HUES48 (cell line): ENCODE measurements at regions not wholly inside any gene's neighbourhood (a gene's known extent, or its start where the extent isn't known, plus 50 kb on each side); places are given as distances from the start of the nearest gene placed in this dataset.

Experiments used
- H3K27ac ChIP-seq: one replicate; pipeline ENCODE4 v1.7.0; 2013; ENCODE audit warnings: low read depth, low read length, inconsistent platforms
- H3K27me3 ChIP-seq: 2 replicates; pipeline ENCODE4 v1.6.1; 2013; ENCODE audit warnings: mild to moderate bottlenecking, low read length; ENCODE audit not compliant: control insufficient read depth, insufficient read depth
- H3K36me3 ChIP-seq: 2 replicates; pipeline ENCODE4 v1.6.1; 2013; ENCODE audit warnings: low read length; ENCODE audit not compliant: control insufficient read depth, insufficient read depth
- H3K4me1 ChIP-seq: 2 replicates; pipeline ENCODE4 v1.6.1; 2013; ENCODE audit warnings: mild to moderate bottlenecking, low read length; ENCODE audit not compliant: control insufficient read depth, insufficient read depth
- H3K4me3 ChIP-seq: 2 replicates; pipeline ENCODE4 v1.5.1; 2013; ENCODE audit warnings: mild to moderate bottlenecking, low read depth, low read length
- H3K9ac ChIP-seq: 2 replicates; pipeline ENCODE4 v1.6.1; 2013; ENCODE audit warnings: mild to moderate bottlenecking, low read depth, low read length, moderate library complexity
- H3K9me3 ChIP-seq: 2 replicates; pipeline ENCODE4 v1.6.1; 2013; ENCODE audit warnings: low read length; ENCODE audit not compliant: control insufficient read depth, insufficient read depth

DNA sequence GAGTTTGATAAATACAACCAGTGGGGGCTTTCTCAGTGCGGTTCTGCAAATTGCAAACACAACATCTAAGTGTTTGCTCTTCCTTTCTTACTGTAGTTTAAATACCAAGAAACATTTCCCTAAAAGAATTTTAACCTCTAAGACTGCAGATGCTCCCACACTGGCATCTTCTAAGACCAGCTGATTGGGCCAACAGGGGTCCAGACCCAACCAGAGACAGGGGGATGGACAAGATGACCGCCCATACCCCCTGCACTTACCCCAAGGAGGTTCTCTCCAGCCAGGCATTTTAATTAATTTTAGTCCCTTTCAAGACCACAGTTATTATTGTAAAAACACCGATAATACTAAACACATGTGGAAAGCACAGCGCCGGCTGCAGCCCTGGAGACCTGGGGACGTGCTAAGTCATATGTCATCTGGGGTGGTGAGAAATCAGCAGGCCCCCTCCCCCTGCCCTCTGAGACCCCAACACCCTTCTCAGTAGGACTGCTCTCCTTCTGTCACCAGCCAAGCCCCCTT lies 242.3 kb downstream of the SOX9 start:
- Histone ChIP-seq H3K4me3 (no peak overlapping the region), H3K9ac (no peak overlapping the region), H3K4me1 (no peaks in the 10 kb centered on the region), H3K36me3 (no peaks in the 10 kb centered on the region), H3K27ac (no peak overlapping the region), H3K9me3 (no peaks in the 10 kb centered on the region), H3K27me3 (no peaks in the 10 kb centered on the region)

DNA sequence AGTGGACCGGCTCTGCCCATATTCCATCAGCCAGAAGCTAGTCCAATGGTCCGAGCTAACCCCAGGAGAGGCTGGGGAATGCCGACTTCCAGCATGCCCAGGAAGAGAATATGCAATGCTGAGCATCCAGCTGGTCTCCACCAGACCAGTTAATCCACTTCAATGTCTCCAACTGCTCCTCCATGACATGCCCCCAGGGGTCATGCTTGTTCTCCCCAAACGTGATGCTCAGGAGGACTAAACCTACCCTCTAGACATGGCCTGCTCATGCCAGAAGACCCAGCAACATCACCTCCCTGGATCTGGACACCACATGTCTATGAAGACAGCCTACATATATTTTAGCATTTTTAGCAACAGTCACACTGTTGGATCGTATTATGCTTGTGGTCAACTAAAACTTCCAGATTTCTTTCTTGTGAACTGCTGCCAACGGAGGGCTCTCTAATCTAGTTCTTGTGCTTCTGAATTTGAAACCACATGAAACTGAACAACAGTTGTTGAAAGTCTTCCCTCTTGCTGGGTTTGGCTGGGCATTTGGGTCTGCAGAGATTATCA lies 245.1 kb downstream of the SOX9 start:
- no peak overlapping the region for H3K27ac ChIP-seq
- H3K36me3 ChIP-seq: no peaks in the 10 kb centered on the region
- no peaks in the 10 kb centered on the region for H3K9me3 ChIP-seq
- no peaks in the 10 kb centered on the region for H3K4me1 ChIP-seq
- no peak overlapping the region for H3K4me3 ChIP-seq
- no peaks in the 10 kb centered on the region for H3K27me3 ChIP-seq
- no peak overlapping the region for H3K9ac ChIP-seq

DNA sequence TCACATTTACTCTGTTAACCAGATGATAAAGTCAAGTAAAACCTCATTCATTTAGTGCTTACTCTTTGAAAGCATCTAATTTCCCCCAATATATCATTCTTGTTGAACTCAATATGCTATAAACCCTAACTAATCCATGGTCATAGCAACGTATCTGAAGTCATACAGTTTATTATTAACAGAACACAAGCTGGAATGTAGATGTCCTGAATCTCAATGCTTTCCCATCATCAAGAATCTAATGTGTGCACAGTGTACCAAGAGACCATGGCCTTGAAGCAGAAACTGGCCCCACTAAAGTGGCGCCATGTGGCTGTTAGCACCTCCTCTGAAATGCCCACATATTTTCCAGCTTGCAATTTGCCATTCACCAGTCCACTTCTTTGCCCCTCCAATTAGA lies 245.8 kb downstream of the SOX9 start:
- Histone ChIP-seq H3K9ac (no peak overlapping the region), H3K9me3 (no peaks in the 10 kb centered on the region), H3K4me1 (no peaks in the 10 kb centered on the region), H3K27me3 (no peaks in the 10 kb centered on the region), H3K27ac (no peak overlapping the region), H3K36me3 (no peaks in the 10 kb centered on the region), H3K4me3 (no peak overlapping the region)

DNA sequence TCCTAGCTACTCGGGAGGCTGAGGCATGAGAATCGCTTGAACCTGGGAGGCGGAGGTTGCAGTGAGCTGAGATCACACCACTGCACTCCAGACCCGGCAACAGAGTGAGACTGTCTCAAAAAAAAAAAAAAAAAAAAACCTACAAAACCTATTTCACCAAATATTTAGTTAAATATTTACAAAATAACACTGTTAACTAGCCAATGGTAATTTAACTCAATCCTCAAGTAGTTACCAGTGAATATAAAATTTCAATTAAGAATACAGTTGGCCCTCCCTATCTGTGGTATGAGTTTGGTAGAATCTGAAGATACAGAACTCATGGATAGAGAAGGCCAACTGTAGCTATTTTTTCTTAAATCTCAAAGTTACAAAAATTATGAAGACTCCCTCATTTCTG lies 247.4 kb downstream of the SOX9 start:
- H3K27me3 ChIP-seq: no peaks in the 10 kb centered on the region
- H3K36me3 ChIP-seq: no peaks in the 10 kb centered on the region
- H3K4me3 ChIP-seq: no peak overlapping the region

DNA sequence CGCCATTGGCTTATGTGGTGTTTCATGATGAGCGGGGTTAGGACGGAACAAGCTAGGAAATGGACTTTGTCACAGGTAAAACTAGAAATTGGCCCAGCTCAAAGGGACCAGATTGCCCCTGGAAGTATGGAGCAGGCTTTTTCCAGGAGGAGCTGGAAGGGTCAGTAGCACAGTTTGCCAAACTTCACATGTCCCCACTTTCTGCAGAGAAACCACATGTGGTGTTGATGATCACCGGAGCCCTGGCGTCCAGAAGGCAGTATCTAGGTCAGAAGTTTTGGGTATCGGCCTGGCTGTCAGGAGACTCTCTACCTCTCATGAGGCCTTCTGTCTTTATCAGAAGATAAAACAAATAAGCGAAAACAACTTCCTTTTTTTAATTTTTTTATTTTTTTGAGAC lies 248.5 kb downstream of the SOX9 start:
- H3K4me3 ChIP-seq: no peak overlapping the region
- H3K9me3 ChIP-seq: no peaks in the 10 kb centered on the region
- H3K27ac ChIP-seq: no peak overlapping the region
- no peaks in the 10 kb centered on the region for H3K4me1 ChIP-seq
- H3K36me3 ChIP-seq: no peaks in the 10 kb centered on the region
- H3K9ac ChIP-seq: no peak overlapping the region
- H3K27me3 ChIP-seq: no peaks in the 10 kb centered on the region

More for the DNA sequence above, 247.4 kb downstream of the SOX9 start:
- H3K27ac ChIP-seq: no peak overlapping the region
- H3K4me1 ChIP-seq: no peaks in the 10 kb centered on the region
- H3K9ac ChIP-seq: no peak overlapping the region
- H3K9me3 ChIP-seq: no peaks in the 10 kb centered on the region

DNA sequence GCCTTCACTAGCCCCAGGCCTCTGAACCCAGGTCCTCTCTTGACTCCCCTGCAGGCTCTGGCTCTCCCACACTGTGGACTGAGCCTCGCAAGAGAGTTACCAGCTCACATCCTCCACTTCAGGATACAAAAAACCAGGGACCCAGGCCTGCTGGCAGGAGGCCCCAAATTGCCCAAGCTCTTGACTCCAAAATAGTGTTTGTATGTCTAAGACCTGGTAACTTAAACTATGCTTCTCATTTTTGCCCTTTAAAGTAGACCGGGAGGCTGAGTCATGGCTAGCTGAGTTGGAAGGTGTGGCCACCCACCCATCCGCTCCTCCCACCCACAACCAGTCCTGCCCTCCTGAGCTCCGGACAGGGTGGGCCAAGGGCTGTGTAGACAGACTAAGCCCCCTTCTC lies 250.0 kb downstream of the SOX9 start:
- H3K27ac ChIP-seq: no peak overlapping the region
- H3K36me3 ChIP-seq: no peaks in the 10 kb centered on the region
- no peak overlapping the region for H3K4me3 ChIP-seq
- H3K9ac ChIP-seq: no peak overlapping the region
- H3K27me3 ChIP-seq: no peaks in the 10 kb centered on the region
- no peaks in the 10 kb centered on the region for H3K4me1 ChIP-seq
- H3K9me3 ChIP-seq: no peaks in the 10 kb centered on the region

DNA sequence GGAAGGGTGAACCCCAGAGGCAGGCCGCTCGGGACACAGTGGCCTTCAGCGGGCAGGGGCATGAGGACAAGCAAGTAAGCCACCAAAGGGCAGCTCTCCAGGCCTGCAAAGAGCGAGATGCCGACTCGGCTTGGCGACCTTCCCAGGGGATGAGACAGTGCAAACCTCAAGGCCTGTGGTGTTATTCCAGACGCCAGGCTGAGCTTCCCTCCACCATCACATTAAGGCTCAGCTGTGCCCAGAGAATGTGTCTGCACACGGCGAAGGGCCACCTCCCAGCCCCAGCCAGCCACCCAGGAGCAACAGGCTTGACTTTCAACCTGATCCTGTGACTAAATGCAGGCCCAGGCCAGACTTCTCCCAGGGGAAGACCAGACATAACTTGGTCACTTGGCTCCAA lies 251.4 kb downstream of the SOX9 start:
- Histone ChIP-seq H3K9ac (no peak overlapping the region), H3K4me3 (no peak overlapping the region), H3K36me3 (no peaks in the 10 kb centered on the region), H3K9me3 (no peaks in the 10 kb centered on the region), H3K27ac (no peak overlapping the region), H3K4me1 (no peaks in the 10 kb centered on the region), H3K27me3 (no peaks in the 10 kb centered on the region)

DNA sequence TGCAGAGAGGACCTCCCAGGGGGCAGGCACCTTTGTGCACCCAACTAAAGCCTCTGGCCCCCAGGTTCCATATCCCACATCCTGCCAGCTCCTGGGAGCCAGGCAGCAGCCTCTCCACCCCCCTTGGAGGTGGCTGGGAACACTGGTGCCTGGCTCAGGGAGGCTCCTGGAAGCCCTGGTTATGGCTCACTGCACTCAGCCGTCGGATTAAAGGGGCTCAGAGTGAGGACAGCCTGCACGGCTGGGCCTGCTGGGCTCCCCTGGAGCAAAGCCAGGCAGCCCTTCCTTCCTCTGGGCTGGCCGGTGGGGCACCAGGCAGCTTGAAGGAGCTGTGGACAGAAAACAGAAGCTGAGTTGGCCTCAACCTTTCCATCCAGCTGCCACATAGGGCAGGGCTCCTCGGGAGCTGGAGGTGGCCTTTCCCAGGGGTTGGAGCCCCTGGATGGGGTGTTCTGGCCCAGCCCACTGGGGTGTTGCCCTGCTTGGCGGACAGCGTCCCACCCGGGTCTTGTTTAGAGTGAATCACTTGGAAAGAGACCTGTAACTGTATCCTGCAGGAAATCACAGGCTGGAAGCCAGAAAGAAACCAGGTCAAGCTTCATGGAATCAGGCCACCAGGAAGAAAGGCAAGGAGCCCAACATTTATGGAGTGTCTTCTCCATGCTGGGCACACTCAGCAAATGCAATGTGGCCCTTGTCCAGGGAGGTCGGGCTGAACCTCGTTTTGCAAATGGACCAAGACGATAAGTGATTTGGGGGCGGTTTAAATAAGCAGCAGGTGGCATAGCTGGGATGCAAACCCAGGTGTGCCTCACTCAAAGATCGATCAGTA lies 253.3 kb downstream of the SOX9 start:
- H3K27ac ChIP-seq: no peak overlapping the region
- H3K9ac ChIP-seq: no peak overlapping the region
- H3K27me3 ChIP-seq: no peaks in the 10 kb centered on the region
- H3K4me3 ChIP-seq: no peak overlapping the region
- H3K4me1 ChIP-seq: no peaks in the 10 kb centered on the region
- no peaks in the 10 kb centered on the region for H3K9me3 ChIP-seq
- H3K36me3 ChIP-seq: no peaks in the 10 kb centered on the region

DNA sequence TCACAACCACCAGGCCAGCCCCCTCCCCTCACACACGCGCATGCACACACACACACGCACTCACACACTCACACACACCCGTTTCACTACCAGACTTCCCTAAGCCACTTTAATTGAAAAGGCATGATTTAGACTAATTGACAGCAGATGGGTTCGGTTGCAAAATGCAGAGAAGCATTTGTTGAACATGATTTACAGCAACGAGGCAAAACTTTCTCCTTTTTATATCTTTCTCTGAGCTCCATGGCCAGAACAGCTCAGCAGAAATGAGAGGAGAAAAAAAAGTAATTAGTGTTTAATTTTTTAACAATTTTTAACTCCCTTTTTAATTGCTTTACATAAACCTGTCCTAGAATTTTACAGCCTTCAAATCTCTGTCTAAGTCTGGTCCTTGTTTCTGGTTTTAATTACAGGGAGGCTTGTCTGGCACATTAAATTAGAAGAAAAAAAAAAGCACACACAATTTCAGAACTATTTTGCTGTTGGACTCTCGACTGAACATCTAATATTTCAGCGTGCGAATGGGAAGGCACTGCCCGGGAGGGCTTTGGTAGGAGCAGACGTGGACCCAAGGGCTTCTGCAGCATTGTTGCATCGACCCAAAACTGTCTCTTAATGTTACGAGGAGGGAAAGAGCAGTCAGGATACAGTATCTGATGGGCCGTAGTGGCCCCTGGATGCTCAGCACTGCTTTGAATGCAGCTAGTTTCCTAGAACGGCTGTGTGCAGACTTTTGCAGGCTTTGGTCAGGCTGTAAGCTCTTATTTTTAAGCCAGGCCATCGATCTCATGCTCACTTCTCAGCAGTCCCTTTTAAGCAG lies 255.9 kb downstream of the SOX9 start:
- H3K9me3 ChIP-seq: no peaks in the 10 kb centered on the region
- peaks cover 5% of the 10 kb centered on the region; the same call in 1 of the 2 replicates for H3K4me1 ChIP-seq
- H3K4me3 ChIP-seq: no peak overlapping the region
- no peak overlapping the region for H3K27ac ChIP-seq
- no peak overlapping the region for H3K9ac ChIP-seq
- H3K36me3 ChIP-seq: no peaks in the 10 kb centered on the region
- H3K27me3 ChIP-seq: no peaks in the 10 kb centered on the region

DNA sequence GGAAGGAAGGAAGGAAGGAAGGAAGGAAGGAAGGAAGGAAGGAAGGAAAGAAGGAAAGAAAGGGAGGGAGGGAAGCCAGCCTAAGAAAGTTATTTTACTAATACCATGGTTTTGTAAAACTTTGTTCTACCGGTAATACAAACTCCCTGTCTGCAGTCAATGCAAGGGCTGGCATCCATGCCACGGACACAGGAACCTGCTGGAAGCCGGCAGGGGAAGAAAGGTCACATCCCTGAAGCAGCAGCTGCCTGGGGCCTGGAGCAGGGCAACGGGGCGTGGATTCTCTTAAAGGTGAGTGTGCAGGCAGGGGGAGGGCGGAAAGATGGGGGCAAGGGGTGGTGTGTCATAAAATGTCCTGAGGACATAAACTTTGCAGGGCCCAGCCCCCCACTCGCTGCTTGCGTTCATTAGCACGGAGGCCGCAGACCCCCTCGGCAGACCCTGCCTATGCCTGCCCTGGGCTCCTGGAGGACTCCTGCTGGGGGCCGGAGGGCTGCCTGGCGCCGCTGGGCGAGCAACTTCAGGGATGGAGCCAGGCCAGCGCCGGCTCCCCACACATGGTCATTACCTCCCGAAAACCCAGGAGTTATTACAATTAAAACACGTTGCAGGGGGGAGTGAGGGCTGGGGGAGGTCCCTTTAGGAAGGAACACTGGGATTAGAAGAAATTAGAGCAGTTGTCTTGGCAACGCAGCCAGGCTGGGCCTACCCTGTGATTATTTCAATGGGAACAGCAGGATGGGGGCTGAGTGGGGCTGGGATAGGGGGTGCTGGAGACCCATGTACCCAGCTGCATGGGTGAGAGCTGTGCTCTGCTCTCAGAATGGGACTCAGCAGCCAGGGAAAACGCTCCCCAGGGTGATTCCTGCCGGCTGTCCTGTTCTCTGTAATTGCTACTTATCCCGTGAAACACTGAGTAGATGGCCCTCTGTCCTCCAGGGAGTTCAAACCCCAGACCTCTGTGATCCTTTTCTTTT lies 257.9 kb downstream of the SOX9 start:
- Histone ChIP-seq H3K4me1 (peaks cover 22% of the 10 kb centered on the region), H3K27ac (no peak overlapping the region), H3K27me3 (no peaks in the 10 kb centered on the region), H3K9ac (no peak overlapping the region), H3K36me3 (no peaks in the 10 kb centered on the region), H3K9me3 (no peaks in the 10 kb centered on the region), H3K4me3 (no peak overlapping the region)
